Esophagus (tissue), 2 donors: ENCODE measurements at regions not wholly inside any gene's neighbourhood (a gene's known extent, or its start where the extent isn't known, plus 50 kb on each side); places are given as distances from the start of the nearest gene placed in this dataset.

Experiments used
- H3K27ac ChIP-seq, 2 donors: one replicate each; pipeline ENCODE4 v1.5.1; 2013; ENCODE audit warnings: low read depth in 2 of 2, mild to moderate bottlenecking in 2 of 2, inconsistent platforms in 1 of 2, low read length in 1 of 2, moderate library complexity in 1 of 2
- H3K27me3 ChIP-seq, 2 donors: one replicate each; pipeline ENCODE4 v1.6.1; 2013; ENCODE audit warnings: low read length in 2 of 2, control low read depth in 1 of 2, mild to moderate bottlenecking in 1 of 2; ENCODE audit not compliant: insufficient read depth in 2 of 2, control insufficient read depth in 1 of 2
- H3K36me3 ChIP-seq, 2 donors: one replicate each; pipeline ENCODE4 v1.6.1; 2013; ENCODE audit warnings: low read length in 1 of 2; ENCODE audit not compliant: control insufficient read depth in 2 of 2, insufficient read depth in 2 of 2
- H3K4me1 ChIP-seq, 2 donors: one replicate each; pipeline ENCODE4 v1.6.1; 2013; ENCODE audit warnings: low read length in 1 of 2; ENCODE audit not compliant: control insufficient read depth in 2 of 2, insufficient read depth in 2 of 2
- H3K4me3 ChIP-seq, 2 donors: one replicate each; pipeline ENCODE4 v1.5.1; 2013; ENCODE audit warnings: low read length in 2 of 2, mild to moderate bottlenecking in 2 of 2, low read depth in 1 of 2, moderate library complexity in 1 of 2
- H3K9me3 ChIP-seq, 2 donors: one replicate each; pipeline ENCODE4 v1.6.1; 2013; ENCODE audit warnings: mild to moderate bottlenecking in 2 of 2, low read depth in 1 of 2, low read length in 1 of 2, moderate library complexity in 1 of 2; ENCODE audit not compliant: control insufficient read depth in 2 of 2, insufficient read depth in 1 of 2
- WGBS, 2 donors: extraction: QIAGEN DNeasy Blood & Tissue Kit; methylation state at CpG; one replicate each; pipeline ENCODE4 v1.1.7; 2013; 5-methylcytosine and 5-hydroxymethylcytosine counted together
- donor health status: healthy with polysubstance abuse.
- donor health status: Bipolar disorder and iron deficiency.

DNA sequence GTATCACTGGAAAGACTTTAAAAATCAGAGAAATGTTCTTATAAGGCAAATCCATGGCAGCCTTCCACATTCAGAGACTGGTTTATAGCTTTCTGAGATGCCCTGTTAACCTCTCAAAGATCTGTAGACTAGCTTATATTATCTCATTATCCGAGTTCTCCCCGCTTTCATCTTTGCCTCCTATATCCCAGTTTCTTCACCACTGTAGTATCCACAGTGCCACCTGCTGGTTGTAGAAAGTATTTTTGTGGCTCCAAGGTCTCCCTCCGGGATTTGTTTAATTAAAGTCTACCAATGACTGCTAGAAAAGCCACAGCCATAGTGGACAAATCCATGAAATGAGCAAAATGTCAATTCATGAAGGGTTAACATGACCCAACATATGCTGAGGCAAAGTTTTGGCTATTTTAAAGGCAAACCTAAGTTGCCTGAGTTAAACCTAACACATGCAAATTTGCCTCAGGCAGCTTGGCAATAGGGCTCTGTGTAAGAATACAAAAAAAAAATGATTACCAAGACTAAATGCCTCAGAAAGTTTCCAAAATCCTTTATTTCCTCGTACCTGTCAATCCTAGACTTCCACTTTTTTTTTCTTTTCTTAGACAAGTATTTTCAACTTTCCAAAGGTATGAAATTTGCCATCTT is 218.8 kb upstream of the BMP4 start:
- H3K27ac ChIP-seq, result no peak overlapping the region

DNA sequence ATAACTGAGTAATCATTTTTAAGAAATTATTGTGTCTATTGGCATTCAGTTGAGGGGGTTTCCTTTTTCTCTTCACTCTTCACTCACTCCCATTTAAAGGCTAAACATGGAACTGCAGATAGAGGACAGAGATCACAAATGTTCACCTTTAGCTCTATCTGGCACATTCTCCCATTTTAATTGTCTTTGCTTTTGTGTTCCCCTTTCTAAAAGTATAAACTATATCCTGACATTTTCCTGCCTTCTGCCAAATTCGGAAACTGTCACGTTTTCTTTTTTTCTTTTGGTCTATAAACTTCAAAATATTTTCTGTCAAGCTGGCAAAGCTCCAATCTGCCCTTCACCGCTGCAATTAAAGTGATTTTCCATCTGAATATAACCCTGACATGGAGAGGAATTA is 219.8 kb upstream of the CDKN3 start:
- no peaks in the 10 kb centered on the region for H3K9me3 ChIP-seq
- no peak overlapping the region for H3K4me3 ChIP-seq
- H3K27ac ChIP-seq, result no peak overlapping the region
- H3K27me3 ChIP-seq, result no peaks in the 10 kb centered on the region
- WGBS, 2 donors, result 48 to 57% methylated on average over 3 of the region's 3 CpGs
- H3K4me1 ChIP-seq, result peaks cover 0 to 2% of the 10 kb centered on the region in 2 donors
- no peaks in the 10 kb centered on the region for H3K36me3 ChIP-seq

More for the DNA sequence above, 218.8 kb upstream of the BMP4 start:
- H3K4me3 ChIP-seq, result no peak overlapping the region
- peaks cover 0 to 2% of the 10 kb centered on the region in 2 donors for H3K4me1 ChIP-seq
- no peaks in the 10 kb centered on the region for H3K36me3 ChIP-seq
- WGBS, 2 donors, result 7 to 8% methylated on average over 4 of the region's 4 CpGs
- H3K9me3 ChIP-seq, result no peaks in the 10 kb centered on the region
- H3K27me3 ChIP-seq, result no peaks in the 10 kb centered on the region

DNA sequence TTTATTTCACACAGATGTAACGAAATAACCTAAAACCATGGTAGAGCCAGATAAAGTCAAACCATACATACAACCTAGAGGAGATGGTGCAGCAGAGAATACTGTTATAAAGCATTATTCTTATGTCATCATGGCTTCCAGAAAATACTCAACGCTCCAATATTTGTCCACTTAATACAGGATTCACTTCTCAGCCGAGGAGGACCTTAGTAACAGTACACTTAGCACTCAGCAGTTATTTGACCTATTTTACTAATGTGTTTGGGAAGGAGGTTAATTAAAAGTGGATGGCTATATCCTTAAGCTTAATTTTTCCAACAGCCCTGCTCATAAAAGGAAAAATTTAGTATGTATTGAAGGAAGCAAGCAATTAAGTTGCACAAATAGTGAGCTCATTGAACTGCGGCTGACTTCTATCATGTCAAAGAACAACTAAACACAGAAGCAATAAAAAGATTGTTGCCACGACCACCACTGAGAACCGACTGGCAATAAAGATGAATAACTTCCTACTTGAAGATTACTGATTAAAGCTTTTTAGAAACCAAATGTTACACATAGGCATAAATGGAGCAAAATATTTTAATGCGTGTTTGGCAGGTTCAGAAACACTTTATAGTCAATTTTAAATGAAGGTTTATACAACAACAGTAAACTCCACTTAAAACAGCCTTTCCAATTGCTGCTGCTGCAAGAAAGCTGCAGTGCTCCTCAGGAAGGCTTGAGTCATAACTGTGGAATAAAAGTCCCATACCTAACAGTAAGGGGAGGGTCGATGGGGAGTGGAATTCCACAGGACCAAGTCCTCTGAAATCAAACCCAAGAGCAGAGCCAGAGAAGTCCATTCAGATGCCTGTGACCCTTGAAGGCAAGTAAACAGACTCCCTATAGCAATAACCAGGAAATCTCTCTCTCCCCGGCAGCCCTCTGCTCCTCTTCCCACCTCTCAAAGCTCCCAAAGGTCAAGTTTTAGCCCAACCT is 218.9 kb upstream of the CDKN3 start:
- Histone ChIP-seq H3K27me3 (no peaks in the 10 kb centered on the region), H3K36me3 (no peaks in the 10 kb centered on the region), H3K4me3 (no peak overlapping the region), H3K9me3 (no peaks in the 10 kb centered on the region), H3K4me1 (peaks cover 0 to 2% of the 10 kb centered on the region in 2 donors), H3K27ac (no peak overlapping the region)
- 44 to 47% methylated on average over 9 of the region's 9 CpGs for WGBS, 2 donors

DNA sequence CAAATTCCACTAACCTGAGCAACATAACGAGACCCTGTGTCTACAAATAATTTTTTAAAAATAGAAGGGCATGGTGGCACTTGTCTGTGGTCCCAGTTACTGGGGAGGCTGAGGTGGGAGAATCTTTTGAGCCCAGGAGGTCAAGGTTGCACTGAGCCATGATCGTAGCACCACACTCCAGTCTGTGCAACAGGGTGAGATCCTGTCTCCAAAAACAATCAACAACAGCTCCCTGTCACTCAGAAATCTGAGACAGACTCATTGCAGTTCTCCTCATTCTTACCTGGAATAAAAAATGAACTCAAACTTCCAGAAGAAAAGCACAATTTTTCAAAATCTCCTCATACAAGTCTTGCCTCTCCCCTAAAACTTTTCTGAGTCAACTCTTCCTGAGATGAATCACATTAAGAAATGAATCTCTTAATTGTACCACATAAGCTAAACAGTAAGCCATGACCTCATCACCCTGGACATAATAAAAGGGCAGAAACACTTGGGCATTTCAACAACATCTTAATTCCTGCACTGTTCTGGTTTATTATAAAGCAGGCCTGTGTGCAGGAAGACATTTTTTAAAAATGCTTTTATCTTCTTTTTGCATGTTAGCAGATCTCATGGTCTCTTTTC is 214.3 kb upstream of the CDKN3 start:
- no peaks in the 10 kb centered on the region for H3K36me3 ChIP-seq
- H3K27ac ChIP-seq, result no peak overlapping the region
- no peaks in the 10 kb centered on the region for H3K9me3 ChIP-seq
- H3K27me3 ChIP-seq, result no peaks in the 10 kb centered on the region
- 76 to 77% methylated on average over 2 of the region's 2 CpGs for WGBS, 2 donors
- H3K4me1 ChIP-seq, result peaks cover 0 to 2% of the 10 kb centered on the region in 2 donors
- no peak overlapping the region for H3K4me3 ChIP-seq

DNA sequence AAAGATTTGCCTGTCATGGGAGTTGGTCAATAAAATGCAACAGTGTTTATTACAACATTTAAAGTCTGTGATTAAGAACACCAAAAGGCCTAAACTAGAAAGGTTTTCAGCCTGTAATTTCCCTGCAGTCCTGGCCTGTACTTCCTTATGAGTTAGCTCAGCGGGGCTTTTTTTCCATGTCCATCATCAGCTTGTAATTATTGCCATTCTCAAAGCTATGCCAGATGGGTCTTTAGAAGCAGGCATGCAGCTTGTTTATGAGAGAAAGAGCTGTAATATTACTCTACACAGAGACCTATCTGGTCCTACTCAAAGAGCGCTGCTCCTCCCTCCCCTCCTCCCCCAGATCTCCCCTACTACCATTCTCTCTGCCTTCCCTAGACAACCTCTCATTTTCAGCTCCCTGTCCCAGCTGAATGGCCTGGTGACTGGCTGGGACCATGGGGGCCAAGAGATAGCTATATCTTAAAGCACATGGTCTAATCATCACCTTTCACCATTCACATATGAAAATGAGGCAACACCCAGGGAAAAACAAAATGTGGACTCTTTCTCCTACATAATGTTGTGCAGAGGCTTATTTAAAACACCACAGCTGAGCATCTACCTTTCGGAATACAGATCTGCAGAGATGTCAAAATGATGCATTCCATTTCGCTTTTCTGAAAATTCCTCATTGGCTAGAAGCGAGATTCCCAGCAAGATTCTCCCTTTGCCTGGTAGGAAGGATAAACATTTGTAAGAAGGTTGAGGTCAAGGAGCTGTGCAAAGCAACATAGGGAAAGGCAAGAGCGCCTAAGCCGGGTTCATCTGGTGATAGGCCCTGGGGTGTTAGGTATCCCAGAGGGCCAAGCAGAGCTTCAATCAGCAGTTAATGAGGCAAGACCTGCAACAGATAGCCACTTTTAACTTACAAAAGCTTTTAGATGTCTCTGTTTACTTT is 209.7 kb upstream of the CDKN3 start:
- Histone ChIP-seq H3K9me3 (no peaks in the 10 kb centered on the region), H3K27me3 (no peaks in the 10 kb centered on the region), H3K27ac (no peak overlapping the region), H3K4me1 (no peaks in the 10 kb centered on the region), H3K36me3 (no peaks in the 10 kb centered on the region), H3K4me3 (no peak overlapping the region)
- 94% methylated on average over 7 of the region's 7 CpGs for WGBS, 2 donors

DNA sequence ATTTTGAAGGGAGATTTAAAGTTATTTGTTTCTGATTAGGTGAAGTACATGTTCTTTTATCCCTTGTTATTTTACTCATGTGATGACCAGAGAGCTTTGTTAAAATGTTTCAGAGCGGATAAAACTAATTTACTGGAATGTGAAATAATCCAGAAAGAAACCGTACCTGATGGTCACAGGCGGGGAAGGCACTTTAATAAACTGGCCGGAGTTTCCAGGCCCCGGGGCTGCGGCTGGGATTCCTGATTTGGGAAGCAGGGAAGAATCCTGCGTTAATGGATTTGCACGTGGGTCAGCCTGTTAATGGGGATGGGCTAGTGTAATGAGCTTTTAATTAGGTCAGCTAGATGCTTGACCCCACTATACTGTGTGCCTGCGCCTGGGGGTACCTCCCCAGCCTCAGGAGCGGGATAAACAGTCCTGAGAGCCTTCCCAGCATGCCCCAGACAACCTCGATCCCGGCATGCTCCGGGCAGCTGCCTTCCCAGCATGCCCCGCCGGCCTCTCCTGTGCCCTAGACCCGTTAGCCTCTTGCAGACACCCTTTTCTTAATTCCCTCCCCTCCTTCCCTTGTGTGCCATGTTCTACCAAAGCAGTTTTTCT is 208.6 kb upstream of the CDKN3 start:
- H3K27me3 ChIP-seq, result no peaks in the 10 kb centered on the region
- no peak overlapping the region for H3K27ac ChIP-seq
- WGBS, 2 donors, result 92 to 95% methylated on average over 13 to 16 of the region's 16 CpGs
- H3K36me3 ChIP-seq, result no peaks in the 10 kb centered on the region
- no peaks in the 10 kb centered on the region for H3K9me3 ChIP-seq
- H3K4me1 ChIP-seq, result no peaks in the 10 kb centered on the region
- H3K4me3 ChIP-seq, result no peak overlapping the region

DNA sequence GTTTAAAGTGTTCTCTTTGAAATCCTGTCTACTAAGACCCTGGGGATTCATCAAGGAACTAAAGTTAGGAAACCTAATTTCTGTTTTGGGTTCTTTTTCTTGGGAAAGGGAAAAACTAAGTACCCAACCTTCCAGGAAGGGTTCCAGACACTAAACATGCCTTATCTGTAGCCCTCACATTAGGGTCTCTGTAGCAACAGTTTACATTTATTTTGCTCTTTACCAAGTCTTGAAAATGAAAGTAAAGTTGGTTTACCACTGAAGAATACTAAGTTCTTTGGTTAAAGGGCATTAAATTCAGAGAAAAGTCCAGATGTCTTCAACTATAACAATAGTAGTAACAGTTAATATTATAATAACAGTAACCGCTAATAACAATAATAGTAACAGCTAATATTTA is 207.5 kb upstream of the CDKN3 start:
- no peak overlapping the region for H3K27ac ChIP-seq
- WGBS, 2 donors, result 70 to 76% methylated on average over 1 of the region's 1 CpG
- no peaks in the 10 kb centered on the region for H3K4me1 ChIP-seq
- H3K9me3 ChIP-seq, result no peaks in the 10 kb centered on the region
- H3K36me3 ChIP-seq, result no peaks in the 10 kb centered on the region
- no peak overlapping the region for H3K4me3 ChIP-seq
- H3K27me3 ChIP-seq, result no peaks in the 10 kb centered on the region

DNA sequence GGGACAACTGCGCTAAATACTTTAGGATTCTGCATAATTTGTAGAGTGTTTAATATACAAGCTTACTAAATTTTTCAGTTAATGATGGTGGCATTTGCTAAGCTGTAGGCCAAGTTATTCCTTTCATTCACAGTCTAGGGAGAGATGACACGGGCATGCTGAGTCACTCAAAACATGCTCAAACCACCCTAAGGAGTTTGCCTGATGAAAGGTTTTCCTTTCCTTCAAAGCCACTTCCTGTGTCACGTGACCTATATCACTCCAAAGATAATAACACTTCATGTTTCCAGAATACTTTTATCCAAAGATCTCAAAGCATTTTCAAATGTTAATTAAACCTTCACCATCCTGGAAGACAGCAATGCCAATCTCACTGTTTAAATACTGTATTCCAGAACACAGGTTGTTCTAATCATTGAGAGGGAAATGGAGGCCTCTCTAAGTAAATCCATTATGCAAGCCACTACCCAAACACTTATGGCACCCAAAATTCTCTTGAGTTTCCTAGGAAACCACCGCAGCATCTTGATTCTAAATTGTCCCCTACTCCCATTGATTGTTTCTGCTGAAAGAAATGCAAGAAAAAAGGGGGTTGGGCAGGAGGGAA is 207.0 kb upstream of the CDKN3 start:
- Histone ChIP-seq H3K27ac (no peak overlapping the region), H3K4me1 (no peaks in the 10 kb centered on the region)

More for the DNA sequence above, 207.0 kb upstream of the CDKN3 start:
- Histone ChIP-seq H3K4me3 (no peak overlapping the region), H3K36me3 (no peaks in the 10 kb centered on the region), H3K9me3 (no peaks in the 10 kb centered on the region), H3K27me3 (no peaks in the 10 kb centered on the region)
- WGBS, 2 donors, result 47 to 52% methylated on average over 4 of the region's 4 CpGs
